AG09319 (cell line): ENCODE measurements at regions not wholly inside any gene's neighbourhood (a gene's known extent, or its start where the extent isn't known, plus 50 kb on each side); places are given as distances from the start of the nearest gene placed in this dataset.
"Not testable (repeated sequence)": the region's sequence is repeated elsewhere in the genome, so short reads cannot be mapped to it uniquely, and the experiment has no call there.

ENCODE experiments used
- DNase-seq: peaks from one replicate; pipeline ENCODE4 v3.0.0-alpha.2; 2010; ENCODE audit warnings: low read depth; ENCODE audit errors: extremely low read depth
- CTCF ChIP-seq: IDR thresholded peaks from 2 replicates; pipeline ENCODE4 v1.5.1; 2011; ENCODE audit warnings: low read depth, mild to moderate bottlenecking, inconsistent platforms, low read length, moderate library complexity

DNA sequence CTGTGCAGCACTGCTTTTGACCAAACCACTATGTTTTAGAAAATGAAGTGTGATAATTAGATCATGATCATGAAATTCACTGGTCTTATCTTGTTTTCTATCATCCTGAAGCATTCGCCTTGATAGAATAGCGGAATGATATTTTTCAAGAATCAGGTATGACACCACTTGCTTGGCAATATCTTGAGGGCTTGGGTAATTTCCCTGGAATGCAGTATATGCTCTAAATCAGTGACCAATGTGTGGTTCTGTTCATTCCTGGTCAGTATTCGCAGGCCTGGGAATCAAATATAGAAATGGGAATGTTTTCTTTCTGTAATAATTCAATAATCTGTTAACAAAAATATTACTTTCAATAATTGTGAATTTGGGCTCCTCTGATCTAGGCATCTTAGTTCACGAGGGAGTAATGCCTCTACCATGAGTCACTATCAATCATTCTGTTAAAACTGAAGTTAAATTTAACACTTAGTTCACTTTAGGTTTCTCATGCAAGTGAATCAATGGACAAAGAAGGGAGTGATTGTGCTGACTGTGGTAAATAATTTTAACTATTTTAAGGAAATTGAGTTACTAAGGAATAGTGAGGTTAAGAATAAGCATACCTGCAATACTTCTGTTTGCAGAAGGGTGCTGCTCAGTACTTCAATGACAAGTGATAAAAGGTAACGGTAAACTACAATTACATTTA lies 137.9 kb downstream of the PCDH20 start:
- TF ChIP-seq CTCF, result no peak
- DNase-seq, result no peak

DNA sequence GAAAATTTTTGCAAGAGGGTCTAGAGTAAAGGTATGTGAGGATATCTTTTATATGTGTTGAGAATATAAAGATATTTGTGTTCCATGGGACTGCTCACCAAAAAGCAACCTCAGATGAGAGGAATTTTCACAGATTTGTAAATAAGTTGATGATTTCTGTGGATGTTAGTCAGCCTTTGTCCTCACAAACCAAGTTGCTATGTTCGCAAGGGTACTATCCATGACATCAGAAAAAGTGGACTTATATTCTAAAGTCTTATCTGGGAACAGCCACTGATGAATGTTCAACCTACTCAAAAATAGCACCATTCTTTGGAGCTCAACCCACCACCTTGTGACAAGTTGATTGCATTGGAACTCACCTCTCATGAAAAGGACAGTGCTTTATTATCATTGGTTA lies 138.6 kb downstream of the PCDH20 start:
- no peak for TF ChIP-seq CTCF
- no peak for DNase-seq

- TF ChIP-seq CTCF, result no peak
- DNase-seq, result no peak
These were observed 139.2 kb downstream of the PCDH20 start for GRCh38 chr13:61276401-61276800.

DNA sequence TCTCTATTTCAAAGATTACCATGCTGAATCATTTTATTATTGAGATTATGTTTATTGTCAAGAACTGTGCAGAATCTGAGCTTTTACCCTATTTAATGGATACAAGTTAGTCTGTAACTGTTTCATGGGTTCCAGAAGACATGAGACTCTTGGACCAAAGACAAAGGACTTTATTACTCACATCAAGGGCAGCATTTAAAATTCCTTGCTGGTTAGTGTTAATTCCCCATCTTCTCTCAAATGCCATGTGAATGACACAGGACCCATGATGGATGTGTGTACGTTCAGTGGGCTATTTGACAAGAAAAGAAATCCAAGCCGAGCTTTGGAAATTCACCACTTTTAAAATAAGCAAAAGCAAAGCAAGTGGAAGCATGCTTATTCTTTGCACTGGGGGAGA lies 139.9 kb downstream of the PCDH20 start:
- no peak for DNase-seq
- TF ChIP-seq CTCF, result no peak

GRCh38 chr13:61275251-61275650 lies 140.4 kb downstream of the PCDH20 start:
- no peak for TF ChIP-seq CTCF
- DNase-seq, result no peak

GRCh38 chr13:61266896-61267295 lies 148.8 kb downstream of the PCDH20 start:
- DNase-seq, result not testable (repeated sequence)

- no peak for TF ChIP-seq CTCF
- no peak for DNase-seq
These were observed 153.7 kb downstream of the PCDH20 start for GRCh38 chr13:61261746-61262472.

DNA sequence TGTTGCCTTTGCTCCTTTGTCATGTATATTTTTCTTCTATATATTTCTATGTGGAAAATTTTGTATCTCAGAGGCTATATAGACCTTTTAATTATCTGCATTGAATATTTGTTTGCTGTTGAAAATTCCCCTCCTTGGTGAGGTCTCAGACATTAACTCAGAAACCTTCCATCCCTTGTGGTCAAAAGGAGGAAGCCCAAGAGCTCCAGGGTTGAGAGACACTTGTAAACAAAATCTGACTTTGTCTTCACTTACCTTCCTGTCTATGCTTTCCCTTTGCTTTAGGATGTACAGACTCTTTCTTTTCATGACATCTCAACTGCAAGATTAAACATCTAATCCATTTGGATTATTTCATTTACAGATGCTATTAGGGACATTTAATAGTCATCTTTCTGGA lies 157.5 kb downstream of the PCDH20 start:
- no peak for DNase-seq
- no peak for TF ChIP-seq CTCF
